Right atrium auricular region (tissue), 2 donors: ENCODE measurements at regions not wholly inside any gene's neighbourhood (a gene's known extent, or its start where the extent isn't known, plus 50 kb on each side); places are given as distances from the start of the nearest gene placed in this dataset.

Experiments
- DNase-seq: peaks from one replicate; pipeline ENCODE4 v3.0.0-alpha.2; 2019; ENCODE audit warnings: low spot score
- H3K27ac ChIP-seq, 2 donors: fragments of 200-600 bp; sonication (generic); 1 replicate in 1 of 2; 2 replicates in 1 of 2; pipeline ENCODE4 v1.5.1; 2016 to 2019
- H3K27me3 ChIP-seq, 2 donors: fragments of 200-600 bp; sonication (generic); one replicate each; pipeline versions ENCODE4 v1.5.1 to v1.6.0; 2017 to 2019
- H3K36me3 ChIP-seq: fragments of 200-600 bp; sonication (generic); one replicate; pipeline ENCODE4 v1.5.1; 2016
- H3K4me1 ChIP-seq, 2 donors: fragments of 200-600 bp; sonication (generic); one replicate each; pipeline versions ENCODE4 v1.5.1 to v1.6.0; 2017 to 2019
- H3K4me3 ChIP-seq, 2 donors: fragments of 200-600 bp; sonication (generic); 1 replicate in 1 of 2; 2 replicates in 1 of 2; pipeline ENCODE4 v1.5.1; 2017 to 2019; ENCODE audit warnings: mild to moderate bottlenecking in 1 of 2, moderate library complexity in 1 of 2
- H3K9me3 ChIP-seq, 2 donors: fragments of 200-600 bp; sonication (generic); one replicate each; pipeline ENCODE4 v1.5.1; 2019
- CTCF ChIP-seq, 2 donors: fragments of 200-600 bp; sonication (generic); IDR thresholded peaks; one replicate each; pipeline ENCODE4 v1.5.1; 2019; ENCODE audit warnings: antibody characterized with exemption in 2 of 2

- no peak for DNase-seq
- Histone ChIP-seq H3K4me1 (no peaks in the 10 kb centered on the region), H3K4me3 (no peak overlapping the region), H3K27ac (no peak overlapping the region), H3K9me3 (no peaks in the 10 kb centered on the region), H3K27me3 (no peaks in the 10 kb centered on the region), H3K36me3 (no peaks in the 10 kb centered on the region)
- TF ChIP-seq CTCF (IDR thresholded peaks at IDR 0.05) = no peak
Measured at GRCh38 chr1:192941722-192942411, 117.3 kb downstream of the UCHL5 start.

GRCh38 chr1:192943108-192943507 lies 116.1 kb downstream of the UCHL5 start:
- H3K9me3 ChIP-seq = no peaks in the 10 kb centered on the region
- no peaks in the 10 kb centered on the region for H3K36me3 ChIP-seq
- H3K27ac ChIP-seq = no peak overlapping the region
- TF ChIP-seq CTCF (IDR thresholded peaks at IDR 0.05) = no peak
- no peaks in the 10 kb centered on the region for H3K27me3 ChIP-seq
- DNase-seq = no peak
- H3K4me3 ChIP-seq = no peak overlapping the region
- no peaks in the 10 kb centered on the region for H3K4me1 ChIP-seq

- Histone ChIP-seq H3K9me3 (no peaks in the 10 kb centered on the region), H3K27me3 (no peaks in the 10 kb centered on the region), H3K27ac (no peak overlapping the region), H3K4me3 (no peak overlapping the region), H3K4me1 (no peaks in the 10 kb centered on the region), H3K36me3 (no peaks in the 10 kb centered on the region)
- no peak for DNase-seq
- no peak for TF ChIP-seq CTCF (IDR thresholded peaks at IDR 0.05)
Measured at GRCh38 chr1:192943522-192943921, 115.6 kb downstream of the UCHL5 start.

GRCh38 chr1:192945390-192946130 lies 113.6 kb downstream of the UCHL5 start:
- DNase-seq = no peak
- Histone ChIP-seq H3K36me3 (no peaks in the 10 kb centered on the region), H3K4me3 (no peak overlapping the region), H3K27me3 (no peaks in the 10 kb centered on the region), H3K27ac (no peak overlapping the region), H3K4me1 (no peaks in the 10 kb centered on the region), H3K9me3 (no peaks in the 10 kb centered on the region)
- no peak for TF ChIP-seq CTCF (IDR thresholded peaks at IDR 0.05)

- no peaks in the 10 kb centered on the region for H3K36me3 ChIP-seq
- no peaks in the 10 kb centered on the region for H3K27me3 ChIP-seq
- no peaks in the 10 kb centered on the region for H3K9me3 ChIP-seq
- H3K4me1 ChIP-seq = no peaks in the 10 kb centered on the region
- no peak for TF ChIP-seq CTCF (IDR thresholded peaks at IDR 0.05)
- H3K27ac ChIP-seq = no peak overlapping the region
- H3K4me3 ChIP-seq = no peak overlapping the region
- no peak for DNase-seq
Measured at GRCh38 chr1:192949783-192950182, 109.4 kb downstream of the UCHL5 start.
